Esophagus muscularis mucosa (tissue), 4 donors: ENCODE measurements at regions not wholly inside any gene's neighbourhood (a gene's known extent, or its start where the extent isn't known, plus 50 kb on each side); places are given as distances from the start of the nearest gene placed in this dataset.

Experiments
- DNase-seq: peaks from one replicate; pipeline ENCODE4 v3.0.0-alpha.2; 2017; ENCODE audit errors: extremely low spot score
- H3K27ac ChIP-seq, 4 donors: fragments of 200-600 bp; sonication (generic); replicated peaks in 1 of 4; 1 replicate in 3 of 4; 2 replicates in 1 of 4; pipeline ENCODE4 v1.5.1; 2016 to 2019; ENCODE audit warnings: mild to moderate bottlenecking in 1 of 4
- H3K27me3 ChIP-seq, 4 donors: fragments of 200-600 bp; sonication (generic); one replicate each; pipeline versions ENCODE4 v1.5.1 to v1.6.0; 2016 to 2019
- H3K36me3 ChIP-seq, 4 donors: fragments of 200-600 bp; sonication (generic); one replicate each; pipeline ENCODE4 v1.5.1; 2016 to 2019
- H3K4me1 ChIP-seq, 4 donors: fragments of 200-600 bp; sonication (generic); one replicate each; pipeline ENCODE4 v1.5.1; 2016 to 2019
- H3K4me3 ChIP-seq, 4 donors: fragments of 200-600 bp; sonication (generic); 1 replicate in 2 of 4; 2 replicates in 2 of 4; pipeline ENCODE4 v1.5.1; 2016 to 2019; ENCODE audit warnings: mild to moderate bottlenecking in 4 of 4, moderate library complexity in 1 of 4
- H3K9me3 ChIP-seq, 4 donors: fragments of 200-600 bp; sonication (generic); 1 replicate in 3 of 4; 2 replicates in 1 of 4; pipeline ENCODE4 v1.5.1; 2016 to 2019
- EP300 ChIP-seq: sonication (generic); formaldehyde crosslinking; IDR thresholded peaks from one replicate; pipeline ENCODE4 v1.6.1; 2017; ENCODE audit warnings: antibody characterized with exemption
- POLR2A ChIP-seq: fragments of 450-650 bp; IDR thresholded peaks from one replicate; pipeline ENCODE4 v1.6.1; 2017; ENCODE audit warnings: antibody characterized with exemption, moderate library complexity, mild to moderate bottlenecking, low read depth
- POLR2AphosphoS5 ChIP-seq, 2 donors: sonication (generic); formaldehyde crosslinking; IDR thresholded peaks; one replicate each; pipeline ENCODE4 v1.6.1; 2017; ENCODE audit warnings: antibody characterized with exemption in 2 of 2
- WGBS: methylation state at CpG from one replicate; pipeline ENCODE4 v1.1.5; 2018; 5-methylcytosine and 5-hydroxymethylcytosine counted together
- intact Hi-C: fragments of 100-400 bp; cut with DNase I; formaldehyde crosslinking; loops from one replicate; pipeline ENCODE4 v1.15.1; 2023
- TF ChIP-seq, protein P1 (sequence below), 3 experiments: fragments of 200-600 bp in 2 of 3; fragments of 450-650 bp in 1 of 3; sonication (generic) in 2 of 3; IDR thresholded peaks; one replicate each; pipeline ENCODE4 v1.5.1; 2017 to 2019; ENCODE audit warnings: antibody characterized with exemption in 3 of 3, mild to moderate bottlenecking in 2 of 3, moderate library complexity in 1 of 3

DNA sequence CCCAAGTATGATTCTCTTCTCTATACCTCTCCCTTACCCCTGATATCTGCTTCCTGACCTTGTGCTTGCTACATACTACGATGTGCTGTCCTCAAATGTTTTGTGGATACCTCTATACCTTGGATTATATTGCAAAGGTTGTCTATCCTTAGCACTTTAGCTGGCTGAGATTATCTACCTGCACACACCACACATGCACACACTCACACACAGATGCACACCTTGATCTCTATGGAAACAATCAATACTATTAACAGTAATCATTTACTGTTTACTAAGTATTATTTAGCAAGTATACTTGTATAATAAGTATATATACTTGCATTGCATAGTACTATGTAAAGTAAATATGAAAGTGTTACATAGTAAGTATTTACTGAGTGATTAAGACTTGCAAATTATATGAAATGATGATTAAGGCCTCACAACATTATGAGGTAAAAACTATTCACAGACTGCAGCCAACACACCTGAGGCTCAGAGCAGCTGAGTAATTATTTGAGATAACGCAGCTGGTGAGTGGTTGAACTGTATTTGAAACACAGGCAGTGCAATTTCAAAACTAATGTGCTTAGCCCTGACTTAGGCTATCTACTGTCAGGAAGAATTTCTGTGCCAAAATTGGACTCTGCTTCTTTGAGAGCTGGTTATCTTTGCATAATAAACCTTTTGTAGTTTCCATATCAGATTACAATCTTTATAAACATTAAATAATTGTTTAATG is 699.9 kb downstream of the FRK start:
- H3K27ac ChIP-seq = no peak overlapping the region
- TF ChIP-seq EP300 (no peak), POLR2A (no peak), POLR2AphosphoS5 (IDR thresholded peaks at IDR 0.05) (no peak)
- TF ChIP-seq, protein P1, sequence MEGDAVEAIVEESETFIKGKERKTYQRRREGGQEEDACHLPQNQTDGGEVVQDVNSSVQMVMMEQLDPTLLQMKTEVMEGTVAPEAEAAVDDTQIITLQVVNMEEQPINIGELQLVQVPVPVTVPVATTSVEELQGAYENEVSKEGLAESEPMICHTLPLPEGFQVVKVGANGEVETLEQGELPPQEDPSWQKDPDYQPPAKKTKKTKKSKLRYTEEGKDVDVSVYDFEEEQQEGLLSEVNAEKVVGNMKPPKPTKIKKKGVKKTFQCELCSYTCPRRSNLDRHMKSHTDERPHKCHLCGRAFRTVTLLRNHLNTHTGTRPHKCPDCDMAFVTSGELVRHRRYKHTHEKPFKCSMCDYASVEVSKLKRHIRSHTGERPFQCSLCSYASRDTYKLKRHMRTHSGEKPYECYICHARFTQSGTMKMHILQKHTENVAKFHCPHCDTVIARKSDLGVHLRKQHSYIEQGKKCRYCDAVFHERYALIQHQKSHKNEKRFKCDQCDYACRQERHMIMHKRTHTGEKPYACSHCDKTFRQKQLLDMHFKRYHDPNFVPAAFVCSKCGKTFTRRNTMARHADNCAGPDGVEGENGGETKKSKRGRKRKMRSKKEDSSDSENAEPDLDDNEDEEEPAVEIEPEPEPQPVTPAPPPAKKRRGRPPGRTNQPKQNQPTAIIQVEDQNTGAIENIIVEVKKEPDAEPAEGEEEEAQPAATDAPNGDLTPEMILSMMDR (IDR thresholded peaks at IDR 0.05) = no peak
- no peak overlapping the region for H3K4me3 ChIP-seq
- DNase-seq = no peak
- H3K4me1 ChIP-seq = no peaks in the 10 kb centered on the region
- 69% methylated on average over 2 of the region's 2 CpGs for WGBS
- no peaks in the 10 kb centered on the region for H3K36me3 ChIP-seq
- intact Hi-C loops = no loop called here
- H3K27me3 ChIP-seq = no peaks in the 10 kb centered on the region
- peaks cover 0 to under 1% (median 0%) of the 10 kb centered on the region in 4 donors for H3K9me3 ChIP-seq

DNA sequence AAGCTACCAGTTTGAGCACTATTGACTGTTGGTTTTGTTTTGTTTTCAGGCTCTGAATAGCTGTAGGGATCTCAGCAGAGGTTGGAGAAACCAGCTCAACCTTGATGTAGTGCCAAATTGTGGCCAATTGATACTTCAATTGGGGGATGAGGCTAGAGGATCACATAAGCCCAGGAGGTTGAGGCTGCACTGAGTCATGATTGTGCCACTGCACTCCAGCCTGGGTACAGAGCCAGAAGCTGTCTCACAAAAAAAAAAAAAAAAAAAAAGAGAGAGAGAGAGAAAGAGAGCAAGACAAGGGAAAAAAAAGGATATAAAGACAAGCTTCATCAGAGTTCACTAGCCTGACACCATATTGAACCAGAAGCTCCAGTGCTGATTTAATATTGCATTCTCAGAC is 702.1 kb downstream of the FRK start:
- H3K4me3 ChIP-seq = no peak overlapping the region

DNA sequence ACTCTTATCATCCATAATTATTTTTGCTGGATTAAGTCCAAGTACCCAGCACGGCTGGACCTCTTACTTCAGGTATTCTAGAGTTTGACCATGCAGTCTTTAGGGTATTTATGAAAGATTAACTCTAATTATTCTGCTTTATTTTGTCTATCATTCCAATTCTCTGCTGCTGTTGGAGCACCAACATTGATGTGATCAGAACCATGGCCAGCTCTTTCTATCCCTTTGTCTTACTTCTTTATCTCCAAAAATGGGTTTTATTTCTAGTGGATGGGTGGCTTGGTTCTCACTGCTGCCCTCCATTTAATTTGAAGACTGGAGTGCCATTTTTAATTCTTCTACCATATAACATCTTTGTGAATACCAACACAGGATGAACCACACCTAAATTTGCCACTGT is 704.3 kb downstream of the FRK start:
- intact Hi-C loops = no loop called here
- WGBS = 75% methylated on average over 1 of the region's 1 CpG

More for the DNA sequence above, 702.1 kb downstream of the FRK start:
- TF ChIP-seq POLR2A (no peak), EP300 (no peak), POLR2AphosphoS5 (IDR thresholded peaks at IDR 0.05) (no peak)
- TF ChIP-seq, protein P1 (IDR thresholded peaks at IDR 0.05) = no peak
- Histone ChIP-seq H3K27me3 (no peaks in the 10 kb centered on the region), H3K27ac (no peak overlapping the region), H3K36me3 (no peaks in the 10 kb centered on the region), H3K4me1 (no peaks in the 10 kb centered on the region), H3K9me3 (no peaks in the 10 kb centered on the region)
- no peak for DNase-seq
- intact Hi-C loops = no loop called here

DNA sequence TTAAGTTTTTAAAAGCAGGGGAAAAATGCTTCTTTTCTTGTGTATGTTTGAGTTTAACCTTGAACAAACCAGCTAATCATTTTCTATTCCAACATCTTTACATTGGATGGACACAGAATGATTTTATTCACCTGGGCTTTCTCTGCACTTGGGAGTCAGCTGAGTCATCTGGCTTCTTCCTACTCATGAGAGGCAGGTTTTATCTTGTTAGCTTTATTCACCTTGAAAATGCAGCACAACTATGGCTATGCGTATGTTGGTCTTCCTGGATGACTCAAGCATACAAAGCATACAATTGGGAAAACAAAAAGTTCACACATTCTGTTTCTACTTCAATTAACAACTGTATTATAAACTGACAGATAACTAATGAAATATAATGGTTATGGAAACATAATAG is 737.7 kb downstream of the FRK start:
- 90% methylated on average over 1 of the region's 1 CpG for WGBS
- H3K36me3 ChIP-seq = no peaks in the 10 kb centered on the region
- no peak overlapping the region for H3K27ac ChIP-seq
- intact Hi-C loops = no loop called here
- H3K9me3 ChIP-seq = no peaks in the 10 kb centered on the region
- DNase-seq = no peak
- no peaks in the 10 kb centered on the region for H3K4me1 ChIP-seq
- no peak for TF ChIP-seq EP300
- TF ChIP-seq, protein P1 (IDR thresholded peaks at IDR 0.05) = no peak
- no peak for TF ChIP-seq POLR2A
- no peak for TF ChIP-seq POLR2AphosphoS5 (IDR thresholded peaks at IDR 0.05)
- H3K4me3 ChIP-seq = no peak overlapping the region
- no peaks in the 10 kb centered on the region for H3K27me3 ChIP-seq

More for the DNA sequence above, 704.3 kb downstream of the FRK start:
- Histone ChIP-seq H3K27me3 (no peaks in the 10 kb centered on the region), H3K36me3 (no peaks in the 10 kb centered on the region), H3K4me3 (no peak overlapping the region), H3K9me3 (no peaks in the 10 kb centered on the region), H3K4me1 (no peaks in the 10 kb centered on the region), H3K27ac (no peak overlapping the region)
- no peak for DNase-seq
- no peak for TF ChIP-seq POLR2AphosphoS5 (IDR thresholded peaks at IDR 0.05)
- no peak for TF ChIP-seq POLR2A
- TF ChIP-seq EP300 = no peak

DNA sequence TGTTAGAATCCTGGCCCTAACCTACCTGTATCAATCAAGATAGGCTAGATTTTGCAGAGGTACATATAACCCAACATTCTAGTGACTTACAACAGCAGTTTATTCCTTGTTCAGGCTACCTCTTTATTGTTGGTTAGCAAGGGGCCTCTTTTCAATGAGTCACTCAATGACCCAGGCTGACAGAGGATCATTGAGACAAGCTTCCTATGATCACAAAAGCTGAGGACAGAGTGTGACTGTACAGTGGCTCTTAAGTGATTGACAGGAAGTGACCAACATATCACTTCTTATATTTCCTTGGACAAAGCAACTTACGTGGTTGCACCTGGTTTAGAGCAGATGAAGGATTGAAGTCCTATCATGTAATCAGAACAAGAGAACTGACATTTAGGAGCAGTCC is 740.9 kb downstream of the FRK start:
- Histone ChIP-seq H3K4me1 (no peaks in the 10 kb centered on the region), H3K27ac (no peak overlapping the region), H3K27me3 (no peaks in the 10 kb centered on the region), H3K36me3 (no peaks in the 10 kb centered on the region), H3K9me3 (no peaks in the 10 kb centered on the region), H3K4me3 (no peak overlapping the region)
- TF ChIP-seq, protein P1 (IDR thresholded peaks at IDR 0.05) = no peak
- no peak for TF ChIP-seq EP300
- TF ChIP-seq POLR2AphosphoS5 (IDR thresholded peaks at IDR 0.05) = no peak
- TF ChIP-seq POLR2A = no peak
- intact Hi-C loops = no loop called here
- 92% methylated on average over 1 of the region's 1 CpG for WGBS
- DNase-seq = no peak
